Effector CD4-positive, alpha-beta T cell (primary cell): ENCODE measurements at regions not wholly inside any gene's neighbourhood (a gene's known extent, or its start where the extent isn't known, plus 50 kb on each side); places are given as distances from the start of the nearest gene placed in this dataset.

Experiments used
- DNase-seq: peaks from one replicate; pipeline ENCODE4 v3.0.0-alpha.2; 2020

- no peak for DNase-seq
Measured at GRCh38 chr10:8568401-8568800, 513.9 kb downstream of the GATA3 start.

- DNase-seq, result no peak
Measured at GRCh38 chr10:8575620-8576019, 521.1 kb downstream of the GATA3 start.

GRCh38 chr10:8576281-8576680 is 521.8 kb downstream of the GATA3 start:
- DNase-seq, result no peak

- no peak for DNase-seq
Measured at GRCh38 chr10:8576911-8577310, 522.4 kb downstream of the GATA3 start.

- DNase-seq, result no peak
Measured at GRCh38 chr10:8577686-8578085, 523.2 kb downstream of the GATA3 start.

- no peak for DNase-seq
Measured at GRCh38 chr10:8581521-8582225, 527.2 kb downstream of the GATA3 start.

- DNase-seq, result no peak
Measured at GRCh38 chr10:8583096-8583495, 528.6 kb downstream of the GATA3 start.

- no peak for DNase-seq
Measured at GRCh38 chr10:8584666-8585065, 530.2 kb downstream of the GATA3 start.

- no peak for DNase-seq
Measured at GRCh38 chr10:8586504-8586903, 532.0 kb downstream of the GATA3 start.

- DNase-seq, result no peak
Measured at GRCh38 chr10:8588135-8588534, 533.6 kb downstream of the GATA3 start.

- no peak for DNase-seq
Measured at GRCh38 chr10:8590518-8590917, 536.0 kb downstream of the GATA3 start.

GRCh38 chr10:8591640-8592039 is 537.2 kb downstream of the GATA3 start:
- no peak for DNase-seq

- no peak for DNase-seq
Measured at GRCh38 chr10:8594176-8594575, 539.7 kb downstream of the GATA3 start.

GRCh38 chr10:8594711-8595110 is 540.2 kb downstream of the GATA3 start:
- DNase-seq, result no peak

GRCh38 chr10:8595140-8595539 is 540.7 kb downstream of the GATA3 start:
- no peak for DNase-seq

- DNase-seq, result no peak
Measured at GRCh38 chr10:8596929-8597472, 542.5 kb downstream of the GATA3 start.

GRCh38 chr10:8600192-8600591 is 545.7 kb downstream of the GATA3 start:
- DNase-seq, result no peak

GRCh38 chr10:8602821-8603220 is 548.3 kb downstream of the GATA3 start:
- no peak for DNase-seq

- DNase-seq, result no peak
Measured at GRCh38 chr10:8614054-8614565, 559.6 kb downstream of the GATA3 start.

GRCh38 chr10:8615118-8615517 is 560.6 kb downstream of the GATA3 start:
- DNase-seq, result no peak

- no peak for DNase-seq
Measured at GRCh38 chr10:8616166-8616565, 561.7 kb downstream of the GATA3 start.

- no peak for DNase-seq
Measured at GRCh38 chr10:8617792-8618191, 563.3 kb downstream of the GATA3 start.

- no peak for DNase-seq
Measured at GRCh38 chr10:8618834-8619233, 564.3 kb downstream of the GATA3 start.

GRCh38 chr10:8628351-8628750 is 573.9 kb downstream of the GATA3 start:
- DNase-seq, result no peak

- DNase-seq, result no peak
Measured at GRCh38 chr10:8633909-8634308, 579.4 kb downstream of the GATA3 start.
